ENCODE measurements at regions not wholly inside any gene's neighbourhood (a gene's known extent, or its start where the extent isn't known, plus 50 kb on each side); places are given as distances from the start of the nearest gene placed in this dataset.
"Not testable (repeated sequence)": the region's sequence is repeated elsewhere in the genome, so short reads cannot be mapped to it uniquely, and the experiment has no call there.

GRCh38 chr17:45592433-45592923 is 102.0 kb upstream of the PLEKHM1 start:
- CTCF ChIA-PET, result interaction anchor here (0.6 to 1.2 kb wide), 2 partner anchors 167 to 222 kb away, joined by 3 read pairs; no protein-coding TSS in a partner anchor
- intact Hi-C loops (cut with micrococcal nuclease), result loop anchor here (2.0 kb wide), 1 partner anchor 164 kb away; no protein-coding TSS in a partner anchor
- H3K4me3 ChIP-seq (ENCODE audit: low read length); H2AFZ ChIP-seq (ENCODE audit: low read length); H3F3A ChIP-seq (ENCODE audit: low read length, unreplicated experiment); H3K79me2 ChIP-seq (ENCODE audit: low read length); H3K27me3 ChIP-seq (ENCODE audit: low read length); H3K36me3 ChIP-seq (ENCODE audit: low read depth, low read length); POLR2A ChIA-PET (ENCODE audit: unreplicated experiment); H3K9me2 ChIP-seq (replicated peaks; ENCODE audit: low read length); BruUV-seq (replicated peaks); H3K4me2 ChIP-seq (ENCODE audit: low read length); H4K20me1 ChIP-seq (ENCODE audit: low read length); H3K27ac ChIP-seq (ENCODE audit: low read length); H3K9ac ChIP-seq (ENCODE audit: low read length); H3K9me3 ChIP-seq (ENCODE audit: low read length); H3K4me1 ChIP-seq (ENCODE audit: insufficient read depth, low read length): not testable (repeated sequence)
- peak; percentile 62 for TF ChIP-seq CTCF (conservative IDR thresholded peaks at IDR 0.05; ENCODE audit: low read depth, low read length)
- ATAC-seq, result peak; percentile 93
- DNase-seq, result peak; percentile 81

GRCh38 chr17:45596347-45596746 is 105.8 kb upstream of the PLEKHM1 start:
- H3F3A ChIP-seq (ENCODE audit: low read length, unreplicated experiment); DNase-seq; H2AFZ ChIP-seq (ENCODE audit: low read length); H3K4me3 ChIP-seq (ENCODE audit: low read length); H4K20me1 ChIP-seq (ENCODE audit: low read length); H3K36me3 ChIP-seq (ENCODE audit: low read depth, low read length); BruUV-seq (replicated peaks); H3K9ac ChIP-seq (ENCODE audit: low read length); H3K4me1 ChIP-seq (ENCODE audit: insufficient read depth, low read length); H3K27ac ChIP-seq (ENCODE audit: low read length); H3K9me3 ChIP-seq (ENCODE audit: low read length); intact Hi-C loops (cut with micrococcal nuclease); H3K9me2 ChIP-seq (replicated peaks; ENCODE audit: low read length); H3K27me3 ChIP-seq (ENCODE audit: low read length); H3K4me2 ChIP-seq (ENCODE audit: low read length); CTCF ChIA-PET; POLR2A ChIA-PET (ENCODE audit: unreplicated experiment); H3K79me2 ChIP-seq (ENCODE audit: low read length); ATAC-seq: not testable (repeated sequence)

- H3F3A ChIP-seq (ENCODE audit: low read length, unreplicated experiment); POLR2A ChIA-PET (ENCODE audit: unreplicated experiment); BruUV-seq (replicated peaks); H3K4me3 ChIP-seq (ENCODE audit: low read length); H3K9me2 ChIP-seq (replicated peaks; ENCODE audit: low read length); H3K79me2 ChIP-seq (ENCODE audit: low read length); H3K36me3 ChIP-seq (ENCODE audit: low read depth, low read length); H3K4me2 ChIP-seq (ENCODE audit: low read length); DNase-seq; H3K4me1 ChIP-seq (ENCODE audit: insufficient read depth, low read length); H3K9me3 ChIP-seq (ENCODE audit: low read length); CTCF ChIA-PET; H3K9ac ChIP-seq (ENCODE audit: low read length); H4K20me1 ChIP-seq (ENCODE audit: low read length); intact Hi-C loops (cut with micrococcal nuclease); H3K27me3 ChIP-seq (ENCODE audit: low read length); H3K27ac ChIP-seq (ENCODE audit: low read length); H2AFZ ChIP-seq (ENCODE audit: low read length): not testable (repeated sequence)
- ATAC-seq, result peak; percentile 67
Measured at GRCh38 chr17:45600052-45601012, 109.8 kb upstream of the PLEKHM1 start.

GRCh38 chr17:45601013-45601412 is 110.5 kb upstream of the PLEKHM1 start:
- H3K27me3 ChIP-seq (ENCODE audit: low read length); H3K9ac ChIP-seq (ENCODE audit: low read length); H2AFZ ChIP-seq (ENCODE audit: low read length); H3K4me3 ChIP-seq (ENCODE audit: low read length); H3K27ac ChIP-seq (ENCODE audit: low read length); intact Hi-C loops (cut with micrococcal nuclease); H3K9me2 ChIP-seq (replicated peaks; ENCODE audit: low read length); BruUV-seq (replicated peaks); H3K79me2 ChIP-seq (ENCODE audit: low read length); DNase-seq; H4K20me1 ChIP-seq (ENCODE audit: low read length); H3F3A ChIP-seq (ENCODE audit: low read length, unreplicated experiment); POLR2A ChIA-PET (ENCODE audit: unreplicated experiment); H3K4me1 ChIP-seq (ENCODE audit: insufficient read depth, low read length); H3K9me3 ChIP-seq (ENCODE audit: low read length); ATAC-seq; CTCF ChIA-PET; H3K4me2 ChIP-seq (ENCODE audit: low read length); H3K36me3 ChIP-seq (ENCODE audit: low read depth, low read length): not testable (repeated sequence)

GRCh38 chr17:45601605-45602539 is 111.4 kb upstream of the PLEKHM1 start:
- BruUV-seq (replicated peaks); POLR2A ChIA-PET (ENCODE audit: unreplicated experiment); H3K27ac ChIP-seq (ENCODE audit: low read length); H3K9ac ChIP-seq (ENCODE audit: low read length); H3K9me2 ChIP-seq (replicated peaks; ENCODE audit: low read length); H3K4me3 ChIP-seq (ENCODE audit: low read length); CTCF ChIA-PET; H3K9me3 ChIP-seq (ENCODE audit: low read length); H3K79me2 ChIP-seq (ENCODE audit: low read length); H4K20me1 ChIP-seq (ENCODE audit: low read length); H3K27me3 ChIP-seq (ENCODE audit: low read length); H3K4me1 ChIP-seq (ENCODE audit: insufficient read depth, low read length); intact Hi-C loops (cut with micrococcal nuclease); H3K4me2 ChIP-seq (ENCODE audit: low read length); H2AFZ ChIP-seq (ENCODE audit: low read length); DNase-seq; H3F3A ChIP-seq (ENCODE audit: low read length, unreplicated experiment); ATAC-seq; H3K36me3 ChIP-seq (ENCODE audit: low read depth, low read length): not testable (repeated sequence)
